Large intestine (tissue), 3 donors: ENCODE measurements at regions not wholly inside any gene's neighbourhood (a gene's known extent, or its start where the extent isn't known, plus 50 kb on each side); places are given as distances from the start of the nearest gene placed in this dataset.
A peak's percentile ranks its signal among the peaks of the same experiment; 100 is the strongest.
"Not testable (repeated sequence)": the region's sequence is repeated elsewhere in the genome, so short reads cannot be mapped to it uniquely, and the experiment has no call there.

Source experiments
- DNase-seq, 2 donors: peaks; one replicate each; pipeline versions ENCODE4 v3.0.0 to v3.0.0-alpha.2; 2013
- H3K27ac ChIP-seq: one replicate; pipeline ENCODE4 v1.5.1; 2013; ENCODE audit warnings: low read length
- H3K27me3 ChIP-seq: 2 replicates; pipeline ENCODE4 v1.6.1; 2013; ENCODE audit warnings: low read length; ENCODE audit not compliant: control insufficient read depth, insufficient read depth
- H3K36me3 ChIP-seq: 2 replicates; pipeline ENCODE4 v1.6.1; 2013; ENCODE audit warnings: low read length; ENCODE audit not compliant: control insufficient read depth, insufficient read depth
- H3K4me1 ChIP-seq: one replicate; pipeline ENCODE4 v1.6.1; 2013; ENCODE audit warnings: low read length; ENCODE audit not compliant: control insufficient read depth, insufficient read depth
- H3K4me3 ChIP-seq: one replicate; pipeline ENCODE4 v1.5.1; 2013; ENCODE audit warnings: low read length
- H3K9me3 ChIP-seq: one replicate; pipeline ENCODE4 v1.6.1; 2013; ENCODE audit warnings: mild to moderate bottlenecking, low read depth, low read length, moderate library complexity; ENCODE audit not compliant: control insufficient read depth
- WGBS: methylation state at CpG from one replicate; pipeline ENCODE4 v1.1.5; 2013; ENCODE audit warnings: low lambda C conversion rate; ENCODE audit not compliant: insufficient coverage; 5-methylcytosine and 5-hydroxymethylcytosine counted together

GRCh38 chr9:14992081-14992480 is 81.9 kb upstream of the FREM1 start:
- peaks cover 10% of the 10 kb centered on the region for H3K9me3 ChIP-seq
- H3K27me3 ChIP-seq, result no peaks in the 10 kb centered on the region
- no peak overlapping the region for H3K4me3 ChIP-seq
- peaks cover 4% of the 10 kb centered on the region for H3K4me1 ChIP-seq
- H3K27ac ChIP-seq, result no peak overlapping the region
- no peaks in the 10 kb centered on the region for H3K36me3 ChIP-seq
- DNase-seq, result no peak
- WGBS, result 100% methylated on average over 4 of the region's 9 CpGs

- not testable (repeated sequence) for H3K27me3 ChIP-seq, H3K27ac ChIP-seq, H3K4me1 ChIP-seq, DNase-seq, H3K4me3 ChIP-seq, H3K36me3 ChIP-seq
- peaks cover 10% of the 10 kb centered on the region for H3K9me3 ChIP-seq
- no CpG with 5 or more reads among the region's 6 CpGs for WGBS
These were observed 80.4 kb upstream of the FREM1 start for GRCh38 chr9:14990647-14991046.

- no peak for DNase-seq
These were observed 79.6 kb upstream of the FREM1 start for GRCh38 chr9:14989811-14990210.

GRCh38 chr9:14989336-14989735 is 79.1 kb upstream of the FREM1 start:
- not testable (repeated sequence) for H3K27ac ChIP-seq, H3K36me3 ChIP-seq, H3K4me3 ChIP-seq, H3K27me3 ChIP-seq, H3K4me1 ChIP-seq, DNase-seq
- H3K9me3 ChIP-seq, result peaks cover 10% of the 10 kb centered on the region
- WGBS, result 91% methylated on average over 1 of the region's 7 CpGs

More at GRCh38 chr9:14989811-14990210, 79.6 kb upstream of the FREM1 start:
- peaks cover 4% of the 10 kb centered on the region for H3K4me1 ChIP-seq
- WGBS, result 100% methylated on average over 4 of the region's 5 CpGs
- H3K4me3 ChIP-seq, result no peak overlapping the region
- H3K27ac ChIP-seq, result no peak overlapping the region
- H3K9me3 ChIP-seq, result peaks cover 10% of the 10 kb centered on the region
- no peaks in the 10 kb centered on the region for H3K27me3 ChIP-seq
- H3K36me3 ChIP-seq, result no peaks in the 10 kb centered on the region

- H3K4me3 ChIP-seq, result no peak overlapping the region
- no peak overlapping the region for H3K27ac ChIP-seq
- H3K27me3 ChIP-seq, result no peaks in the 10 kb centered on the region
- 100% methylated on average over 1 of the region's 1 CpG for WGBS
- no peaks in the 10 kb centered on the region for H3K36me3 ChIP-seq
- no peaks in the 10 kb centered on the region for H3K4me1 ChIP-seq
- H3K9me3 ChIP-seq, result peaks cover 6% of the 10 kb centered on the region
- DNase-seq, result no peak
These were observed 77.6 kb upstream of the FREM1 start for GRCh38 chr9:14987858-14988257.

GRCh38 chr9:14985419-14985818 is 75.2 kb upstream of the FREM1 start:
- WGBS, result no CpG with 5 or more reads among the region's 1 CpG

GRCh38 chr9:14983599-14983998 is 73.4 kb upstream of the FREM1 start:
- Histone ChIP-seq H3K4me1 (no peaks in the 10 kb centered on the region), H3K27ac (no peak overlapping the region), H3K27me3 (no peaks in the 10 kb centered on the region), H3K9me3 (no peaks in the 10 kb centered on the region), H3K4me3 (no peak overlapping the region), H3K36me3 (no peaks in the 10 kb centered on the region)
- no peak for DNase-seq
- WGBS, result 29% methylated on average over 1 of the region's 1 CpG

More at GRCh38 chr9:14985419-14985818, 75.2 kb upstream of the FREM1 start:
- no peak overlapping the region for H3K4me3 ChIP-seq
- no peaks in the 10 kb centered on the region for H3K9me3 ChIP-seq
- H3K27ac ChIP-seq, result no peak overlapping the region
- no peaks in the 10 kb centered on the region for H3K4me1 ChIP-seq
- H3K36me3 ChIP-seq, result no peaks in the 10 kb centered on the region
- no peaks in the 10 kb centered on the region for H3K27me3 ChIP-seq
- no peak for DNase-seq

- Histone ChIP-seq H3K27ac (no peak overlapping the region), H3K9me3 (peaks cover 8% of the 10 kb centered on the region), H3K4me3 (no peak overlapping the region), H3K27me3 (no peaks in the 10 kb centered on the region), H3K4me1 (no peaks in the 10 kb centered on the region), H3K36me3 (no peaks in the 10 kb centered on the region)
- no peak for DNase-seq
- no CpG with 5 or more reads among the region's 3 CpGs for WGBS
These were observed 71.2 kb upstream of the FREM1 start for GRCh38 chr9:14981291-14981950.

- H3K27me3 ChIP-seq, result no peaks in the 10 kb centered on the region
- peak overlapping the region; percentile 15 for H3K27ac ChIP-seq
- H3K4me1 ChIP-seq, result no peaks in the 10 kb centered on the region
- H3K4me3 ChIP-seq, result peak overlapping the region; percentile 30
- WGBS, result 20% methylated on average over 1 of the region's 49 CpGs
- peaks cover 8% of the 10 kb centered on the region for H3K9me3 ChIP-seq
- H3K36me3 ChIP-seq, result no peaks in the 10 kb centered on the region
- peak; percentile 26 to 66 for DNase-seq
These were observed 68.1 kb upstream of the FREM1 start for GRCh38 chr9:14978022-14979000.

- Histone ChIP-seq H3K27me3 (no peaks in the 10 kb centered on the region), H3K4me1 (no peaks in the 10 kb centered on the region), H3K36me3 (no peaks in the 10 kb centered on the region), H3K9me3 (no peaks in the 10 kb centered on the region), H3K27ac (no peak overlapping the region), H3K4me3 (no peak overlapping the region)
- 50% methylated on average over 2 of the region's 8 CpGs for WGBS
- peak in 1 of 2 donors; percentile 42 for DNase-seq
These were observed 57.5 kb upstream of the FREM1 start for GRCh38 chr9:14967450-14968321.
